K562 (cell line): ENCODE measurements at regions not wholly inside any gene's neighbourhood (a gene's known extent, or its start where the extent isn't known, plus 50 kb on each side); places are given as distances from the start of the nearest gene placed in this dataset.

Experiments
- ATAC-seq: fragments of 200-7000 bp; cut with Tn5 transposase; 3 replicates; pipeline ENCODE4 v1.9.1; 2020; ENCODE audit warnings: moderate library complexity
- BruUV-seq: library from RNA; stranded (reverse); fragments of 400-500 nt; replicated peaks from 2 replicates; lab custom pipeline; 2021; lab: Mats Ljungman, UMichigan
- CTCF ChIA-PET: fragments of 300-600 bp; formaldehyde crosslinking; extraction: SDS; loops from one replicate; lab custom pipeline; 2021; ENCODE audit warnings: low intra/inter-chr PET ratio; lab: Yijun Ruan, JAX
- POLR2A ChIA-PET: fragments of 300-600, 350-650 bp; sonication (Branson Sonifier 250); formaldehyde crosslinking; extraction: SDS; loops from one replicate; lab custom pipeline; 2021; ENCODE audit warnings: antibody characterized with exemption, inconsistent platforms; lab: Yijun Ruan, JAX
- DNase-seq, 4 experiments: peaks; one replicate each; pipeline versions ENCODE4 v3.0.0 to v3.0.0-alpha.2; 2011 to 2018; ENCODE audit warnings: low spot score in 3 of 4, mixed read lengths in 3 of 4; ENCODE audit errors: extremely low read depth in 1 of 4
- FAIRE-seq: peaks from 2 replicates; lab custom pipeline; 2011; peaks lifted over from hg19 to GRCh38; lab: Jason Lieb, UNC
- H2AFZ ChIP-seq: 2 replicates; pipeline ENCODE4 v1.6.0; 2011; ENCODE audit warnings: low read depth, low read length, control low read depth, inconsistent platforms
- H3K27ac ChIP-seq: fragments of 200-600 bp; 3 replicates; pipeline ENCODE4 v1.8.0; 2011; ENCODE audit warnings: low read depth, mild to moderate bottlenecking, control low read depth, inconsistent platforms, low read length, moderate library complexity, mixed read lengths; ENCODE audit errors: extremely low read depth
- H3K27me3 ChIP-seq, 2 experiments: fragments of 300-600 bp in 1 of 2; 2 replicates in 1 of 2; 3 replicates in 1 of 2; pipeline versions ENCODE4 v1.6.0 to v1.8.0; 2011; ENCODE audit warnings: inconsistent platforms in 2 of 2, low read length in 2 of 2, mild to moderate bottlenecking in 1 of 2, mixed read lengths in 1 of 2, moderate library complexity in 1 of 2; ENCODE audit not compliant: control insufficient read depth in 2 of 2, insufficient read depth in 2 of 2
- H3K36me3 ChIP-seq: fragments of 300-600 bp; 3 replicates; pipeline ENCODE4 v1.8.0; 2011; ENCODE audit warnings: mild to moderate bottlenecking, low read length, inconsistent platforms; ENCODE audit not compliant: control insufficient read depth, insufficient read depth
- H3K4me1 ChIP-seq, 2 experiments: fragments of 200-600 bp in 1 of 2; replicated peaks in 1 of 2; 2 replicates in 1 of 2; 3 replicates in 1 of 2; pipeline versions ENCODE4 v1.5.1 to v1.8.0; 2011; ENCODE audit warnings: inconsistent platforms in 2 of 2, low read length in 2 of 2, mild to moderate bottlenecking in 1 of 2, mixed read lengths in 1 of 2, moderate library complexity in 1 of 2; ENCODE audit not compliant: control insufficient read depth in 2 of 2, insufficient read depth in 2 of 2
- H3K4me2 ChIP-seq: 2 replicates; pipeline ENCODE4 v1.6.1; 2011; ENCODE audit warnings: low read length, control low read depth, inconsistent platforms, mixed read lengths; ENCODE audit not compliant: insufficient read depth
- H3K4me3 ChIP-seq: fragments of 200-600 bp; sonication (generic), shearing (Covaris generic); 2 replicates; pipeline ENCODE4 v1.5.1; 2016; ENCODE audit warnings: control low read depth, inconsistent platforms
- H3K79me2 ChIP-seq: fragments of 200-600 bp; 3 replicates; pipeline ENCODE4 v1.8.0; 2011; ENCODE audit warnings: low read length, inconsistent platforms; ENCODE audit not compliant: control insufficient read depth, insufficient read depth
- H3K9ac ChIP-seq, 2 experiments: 2 replicates each; pipeline versions ENCODE4 v1.6.0 to v1.6.1; 2011; ENCODE audit warnings: low read depth in 2 of 2, low read length in 2 of 2, control low read depth in 1 of 2, inconsistent platforms in 1 of 2, mild to moderate bottlenecking in 1 of 2, mixed read lengths in 1 of 2; ENCODE audit not compliant: insufficient read depth in 1 of 2
- H3K9me1 ChIP-seq: one replicate; pipeline ENCODE4 v1.6.0; 2011; ENCODE audit warnings: inconsistent platforms, mild to moderate bottlenecking, low read length, moderate library complexity; ENCODE audit not compliant: control insufficient read depth, insufficient read depth
- H3K9me3 ChIP-seq: replicated peaks from 2 replicates; pipeline ENCODE4 v1.5.1; 2011; ENCODE audit warnings: low read depth, low read length, inconsistent platforms; ENCODE audit not compliant: control insufficient read depth, insufficient read depth
- H4K20me1 ChIP-seq: replicated peaks from 2 replicates; pipeline ENCODE4 v1.6.1; 2011; ENCODE audit warnings: low read length, inconsistent platforms, mixed read lengths; ENCODE audit not compliant: control insufficient read depth, insufficient read depth
- CBX8 ChIP-seq: fragments of 200-600 bp; sonication (generic); IDR thresholded peaks from 2 replicates; pipeline ENCODE4 v1.6.1; 2012; ENCODE audit warnings: borderline replicate concordance, mixed run types, low read depth, mild to moderate bottlenecking, moderate library complexity, mixed read lengths, low read length, control low read depth, inconsistent platforms; ENCODE audit not compliant: poor library complexity, severe bottlenecking; ENCODE audit errors: extremely low read depth
- CEBPB ChIP-seq: fragments of 450-650 bp; IDR thresholded peaks from 2 replicates; pipeline ENCODE4 v1.6.1; 2016; ENCODE audit warnings: missing genetic modification characterization, missing compliant biosample characterization
- CEBPG ChIP-seq, 3 experiments: fragments of 200-800 bp in 1 of 3; sonication (Bioruptor generic) in 1 of 3; sonication (generic) in 1 of 3; formaldehyde crosslinking in 1 of 3; IDR thresholded peaks in 2 of 3; conservative IDR thresholded peaks in 1 of 3; 2 replicates each; pipeline versions ENCODE4 v1.6.1 to v1.8.0; 2016 to 2022; ENCODE audit warnings: missing compliant biosample characterization in 2 of 3, missing genetic modification characterization in 2 of 3, mild to moderate bottlenecking in 1 of 3, missing genetic modification reagents in 1 of 3
- FOSL1 ChIP-seq: fragments of 200-800 bp; sonication (Bioruptor generic); conservative IDR thresholded peaks from 2 replicates; pipeline ENCODE4 v1.6.1; 2016; ENCODE audit warnings: missing genetic modification characterization, missing compliant biosample characterization
- FOXJ2 ChIP-seq: fragments of 200-800 bp; sonication (Bioruptor generic); IDR thresholded peaks from 2 replicates; pipeline ENCODE4 v1.6.1; 2016; ENCODE audit warnings: missing genetic modification characterization, missing compliant biosample characterization
- GATAD2A ChIP-seq: fragments of 450-650 bp; IDR thresholded peaks from 2 replicates; pipeline ENCODE4 v1.6.1; 2017
- MAFF ChIP-seq: IDR thresholded peaks from 2 replicates; pipeline ENCODE4 v1.6.1; 2012; ENCODE audit warnings: low read length, improper control_type of control experiment
- NFE2 ChIP-seq: IDR thresholded peaks from 2 replicates; pipeline ENCODE4 v1.6.1; 2014; ENCODE audit warnings: antibody characterized with exemption, low read depth
- SMAD4 ChIP-seq: fragments of 250-450 bp; sonication (Bioruptor Pico); conservative IDR thresholded peaks from 2 replicates; pipeline ENCODE4 v1.8.0; 2021; ENCODE audit warnings: inconsistent platforms, mild to moderate bottlenecking, moderate library complexity
- SUPT5H ChIP-seq: fragments of 450-650 bp; IDR thresholded peaks from 2 replicates; pipeline ENCODE4 v1.6.1; 2016
- TRIM24 ChIP-seq, 2 experiments: fragments of 450-650 bp; IDR thresholded peaks; 2 replicates each; pipeline ENCODE4 v1.6.1; 2016
- ZNF699 ChIP-seq: fragments of 250-450 bp; sonication (Bioruptor Pico); IDR thresholded peaks from 2 replicates; pipeline ENCODE4 v1.8.0; 2021; ENCODE audit warnings: mild to moderate bottlenecking, moderate library complexity; ENCODE audit not compliant: insufficient replicate concordance
- WGBS: fragments of 100-300 bp; shearing (Covaris generic); methylation state at CpG from one replicate; pipeline ENCODE4 v1.1.6; 2016; ENCODE audit warnings: low coverage, mixed read lengths; ENCODE audit not compliant: insufficient coverage; ENCODE audit errors: missing lambda C conversion rate; 5-methylcytosine and 5-hydroxymethylcytosine counted together
- in situ Hi-C: fragments of 300-500 bp; cut with MboI; formaldehyde crosslinking; loops from 4 replicates; pipeline ENCODE4 v1.15.0; 2018; ENCODE audit warnings: inconsistent platforms, mixed read lengths
- intact Hi-C: fragments of 100-400 bp; cut with micrococcal nuclease; formaldehyde crosslinking; loops from 2 replicates; pipeline ENCODE4 v1.14.2; 2022

- peak in 1 of 4 experiments; percentile 23 for DNase-seq
- no peak overlapping the region for H3K4me2 ChIP-seq
- BruUV-seq, result no TSS peak
- H3K4me3 ChIP-seq, result no peak overlapping the region
- no peaks in the 10 kb centered on the region for H3K9me3 ChIP-seq
- ChIA-PET CTCF (no interaction called here), POLR2A (interaction anchor here (1.4 to 2.0 kb wide), 2 partner anchors 9 to 12 kb away, joined by 3 to 7 read pairs; no protein-coding TSS in a partner anchor)
- 0 out of 5 replicates have a peak, but pooled peaks cover 0 to 8% of the 10 kb centered on the region in 2 experiments for H3K4me1 ChIP-seq
- H3K9ac ChIP-seq, result no peak overlapping the region
- H2AFZ ChIP-seq, result no peak overlapping the region
- H3K27ac ChIP-seq, result no peak overlapping the region
- no peaks in the 10 kb centered on the region for H4K20me1 ChIP-seq
- intact Hi-C loops, result no loop called here
- TF ChIP-seq MAFF, result peak; percentile 2; the same call in 1 of the 2 replicates
- TF ChIP-seq FOSL1 (tag), result peak; percentile 43; the same call in 1 of the 2 replicates
- peak; percentile 30 to 34; a peak in 1 of 4 replicates for TF ChIP-seq TRIM24 (IDR thresholded peaks at IDR 0.05)
- peak; percentile 76 for TF ChIP-seq NFE2
- TF ChIP-seq CEBPG (CRISPR knock-in tag; IDR thresholded peaks at IDR 0.05), result no peak
- peak in 1 of 2 experiments; percentile 77; a peak in 2 of 4 replicates for TF ChIP-seq CEBPG (tag; conservative IDR thresholded peaks at IDR 0.05 in 1 of 2, IDR thresholded peaks at IDR 0.05 in 1 of 2)
- no peak for TF ChIP-seq CBX8
- TF ChIP-seq SUPT5H, result no peak
- TF ChIP-seq SMAD4, result peak; percentile 66; the same call in 1 of the 2 replicates
- no peak for TF ChIP-seq ZNF699
- peak; percentile 95 for TF ChIP-seq CEBPB
- TF ChIP-seq FOXJ2 (tag), result no peak
- TF ChIP-seq GATAD2A, result no peak
- H3K36me3 ChIP-seq, result peaks cover 14% of the 10 kb centered on the region; the same call in 1 of the 3 replicates
- 10% methylated on average over 1 of the region's 1 CpG for WGBS
- no peak for FAIRE-seq
- in situ Hi-C loops, result no loop called here
- peak; percentile 72 for ATAC-seq
- H3K79me2 ChIP-seq, result no peaks in the 10 kb centered on the region; the same call in 2 of the 3 replicates
- no peaks in the 10 kb centered on the region for H3K9me1 ChIP-seq
- H3K27me3 ChIP-seq, result no peaks in the 10 kb centered on the region
Measured at GRCh38 chr6:147695819-147696218, 187.3 kb downstream of the SAMD5 start.
